HG02571 (cell line): ENCODE measurements at regions not wholly inside any gene's neighbourhood (a gene's known extent, or its start where the extent isn't known, plus 50 kb on each side); places are given as distances from the start of the nearest gene placed in this dataset.
"Not testable (repeated sequence)": the region's sequence is repeated elsewhere in the genome, so short reads cannot be mapped to it uniquely, and the experiment has no call there.

Source experiments
- ATAC-seq: cut with Tn5 transposase; IDR thresholded peaks from one replicate; pipeline ENCODE4 v1.9.1; 2021; ENCODE audit warnings: mild to moderate bottlenecking, moderate library complexity; ENCODE audit not compliant: unreplicated experiment

- ATAC-seq, result no peak
Observed at GRCh38 chr3:107172411-107172810, 204.8 kb upstream of the CCDC54 start.

- no peak for ATAC-seq
Observed at GRCh38 chr3:107184375-107184774, 192.9 kb upstream of the CCDC54 start.

GRCh38 chr3:107188262-107188661 lies 189.0 kb upstream of the CCDC54 start:
- no peak for ATAC-seq

- no peak for ATAC-seq
Observed at GRCh38 chr3:107189158-107189791, 188.0 kb upstream of the CCDC54 start.

GRCh38 chr3:107193116-107193515 lies 184.1 kb upstream of the CCDC54 start:
- ATAC-seq, result no peak

GRCh38 chr3:107198581-107199181 lies 178.6 kb upstream of the CCDC54 start:
- ATAC-seq, result no peak

GRCh38 chr3:107201146-107201545 lies 176.1 kb upstream of the CCDC54 start:
- ATAC-seq, result no peak

- ATAC-seq, result not testable (repeated sequence)
Observed at GRCh38 chr3:107202885-107203284, 174.4 kb upstream of the CCDC54 start.

GRCh38 chr3:107204121-107204520 lies 173.1 kb upstream of the CCDC54 start:
- no peak for ATAC-seq

DNA sequence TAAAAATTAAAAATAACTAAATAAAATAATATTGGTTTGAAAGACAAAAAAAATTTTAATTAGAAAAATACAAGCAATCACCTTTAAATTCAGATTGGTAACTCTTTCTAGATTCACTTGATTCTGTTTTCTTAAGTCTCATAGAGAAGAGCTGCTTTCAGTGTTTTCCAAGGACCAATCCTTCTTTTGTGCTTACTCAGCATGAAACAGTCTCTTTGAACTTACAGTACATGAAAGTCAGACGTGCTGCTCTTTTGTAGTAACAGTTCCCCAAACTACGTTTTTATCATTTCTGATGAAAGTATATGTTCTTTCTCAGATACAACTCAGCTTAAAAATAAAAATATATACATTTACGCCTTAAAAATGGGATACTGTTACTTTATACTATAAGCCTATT lies 171.9 kb upstream of the CCDC54 start:
- no peak for ATAC-seq

- no peak for ATAC-seq
Observed at GRCh38 chr3:107206141-107206540, 171.1 kb upstream of the CCDC54 start.

DNA sequence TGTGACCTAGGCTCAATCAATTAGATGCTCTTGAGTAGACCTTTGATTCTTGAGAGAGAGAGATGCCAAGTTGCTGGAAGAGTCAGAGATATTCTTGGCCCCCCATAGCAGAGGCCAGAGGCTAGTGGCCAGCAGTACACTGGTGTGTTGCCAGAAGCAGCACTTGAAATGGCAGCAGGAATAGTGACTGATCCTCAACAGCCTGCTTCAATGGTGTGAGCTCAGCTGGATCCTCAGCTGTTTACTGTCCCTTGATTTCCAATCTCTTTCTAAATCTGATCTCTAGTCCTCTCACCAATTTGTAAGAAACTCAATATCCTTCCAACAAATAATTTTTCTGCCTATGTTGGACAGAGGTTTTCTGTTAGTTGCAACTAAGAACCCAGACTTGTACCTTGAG lies 170.3 kb upstream of the CCDC54 start:
- no peak for ATAC-seq

DNA sequence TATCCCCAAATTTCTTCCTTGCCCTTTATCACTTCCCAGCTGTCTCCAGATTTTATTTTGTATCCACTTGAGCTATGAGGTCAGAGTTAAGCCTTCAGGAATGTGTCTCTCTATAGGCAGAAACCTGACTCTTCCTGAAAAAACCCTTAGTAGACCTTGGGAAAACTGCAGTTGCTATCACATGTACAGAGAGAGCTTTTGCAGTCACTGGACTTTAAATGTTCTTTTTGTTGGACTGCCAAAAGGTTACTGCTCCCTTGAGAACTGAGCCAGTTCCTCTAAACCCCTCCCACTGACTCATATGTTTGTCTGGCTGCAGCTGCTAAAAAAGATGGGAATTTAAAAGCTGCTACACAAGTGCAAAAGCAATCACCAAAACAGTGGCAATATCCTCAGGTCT lies 169.1 kb upstream of the CCDC54 start:
- no peak for ATAC-seq

GRCh38 chr3:107208796-107209195 lies 168.4 kb upstream of the CCDC54 start:
- ATAC-seq, result no peak

DNA sequence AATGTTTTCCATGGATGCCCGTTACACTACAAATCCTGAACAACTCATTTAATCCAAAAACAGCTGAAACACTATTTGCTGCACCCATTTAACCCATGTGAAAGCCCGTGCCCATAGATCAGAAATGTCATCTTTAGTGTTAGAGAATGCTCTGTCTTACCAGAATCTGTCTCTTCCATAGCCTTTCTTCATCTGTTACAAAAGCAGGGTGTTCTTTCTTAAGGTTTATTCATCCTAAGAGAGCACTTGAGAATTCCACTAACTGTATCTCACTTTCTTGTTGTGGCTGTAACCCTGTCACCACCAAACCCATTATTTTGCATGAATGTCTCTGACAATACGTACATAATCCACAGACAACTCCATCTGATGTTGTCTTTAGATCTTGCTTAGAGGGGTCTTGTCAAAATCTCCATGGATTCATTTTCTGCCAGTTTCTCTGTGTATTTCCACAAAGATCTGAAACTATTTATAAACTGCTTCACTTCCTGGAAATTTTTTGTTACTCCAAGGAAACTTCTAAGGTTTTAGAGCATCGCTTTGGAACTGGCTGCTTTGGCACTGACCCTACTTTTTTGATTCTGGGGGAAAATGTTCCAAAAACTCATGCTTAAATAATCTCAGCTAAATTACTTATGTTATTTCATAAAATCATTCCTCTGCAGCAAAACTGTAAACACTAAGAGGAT lies 167.8 kb upstream of the CCDC54 start:
- ATAC-seq, result no peak

DNA sequence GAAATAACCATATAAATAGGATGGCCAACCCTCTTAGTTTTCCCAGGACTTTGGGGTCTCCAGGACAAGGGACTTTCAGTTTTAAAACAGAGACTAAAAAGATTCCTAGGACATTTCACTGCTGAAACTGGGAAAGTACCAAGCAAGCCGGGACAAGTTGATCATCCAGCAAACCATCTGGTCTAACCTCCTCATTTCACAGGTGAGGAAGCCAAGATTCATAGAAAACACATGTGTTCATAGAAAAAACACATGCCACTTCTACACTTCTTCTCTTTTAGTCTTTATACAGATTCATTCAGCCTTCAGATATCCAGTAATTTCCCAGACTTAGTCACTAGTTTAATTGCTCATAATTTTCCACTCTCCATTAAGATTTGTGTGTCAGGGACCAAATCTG lies 165.6 kb upstream of the CCDC54 start:
- no peak for ATAC-seq

DNA sequence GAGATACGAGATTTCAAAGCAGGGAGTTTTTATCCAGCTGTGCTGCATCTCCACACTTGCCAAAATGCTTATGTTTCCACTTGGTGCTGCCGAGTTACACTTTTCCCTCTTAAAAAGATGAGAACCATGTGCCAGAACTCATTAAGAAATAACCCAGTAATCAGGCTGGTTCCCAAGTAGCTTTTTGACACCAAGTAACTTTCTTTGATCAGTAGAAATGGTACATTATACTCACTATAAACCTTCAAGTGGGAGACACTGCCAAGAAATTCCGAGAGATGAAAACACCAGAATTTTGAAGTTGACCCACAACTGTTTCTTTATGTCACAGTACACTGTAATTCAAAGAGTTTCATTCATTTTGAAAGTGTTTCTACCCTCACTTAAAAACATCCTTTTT lies 164.6 kb upstream of the CCDC54 start:
- no peak for ATAC-seq

DNA sequence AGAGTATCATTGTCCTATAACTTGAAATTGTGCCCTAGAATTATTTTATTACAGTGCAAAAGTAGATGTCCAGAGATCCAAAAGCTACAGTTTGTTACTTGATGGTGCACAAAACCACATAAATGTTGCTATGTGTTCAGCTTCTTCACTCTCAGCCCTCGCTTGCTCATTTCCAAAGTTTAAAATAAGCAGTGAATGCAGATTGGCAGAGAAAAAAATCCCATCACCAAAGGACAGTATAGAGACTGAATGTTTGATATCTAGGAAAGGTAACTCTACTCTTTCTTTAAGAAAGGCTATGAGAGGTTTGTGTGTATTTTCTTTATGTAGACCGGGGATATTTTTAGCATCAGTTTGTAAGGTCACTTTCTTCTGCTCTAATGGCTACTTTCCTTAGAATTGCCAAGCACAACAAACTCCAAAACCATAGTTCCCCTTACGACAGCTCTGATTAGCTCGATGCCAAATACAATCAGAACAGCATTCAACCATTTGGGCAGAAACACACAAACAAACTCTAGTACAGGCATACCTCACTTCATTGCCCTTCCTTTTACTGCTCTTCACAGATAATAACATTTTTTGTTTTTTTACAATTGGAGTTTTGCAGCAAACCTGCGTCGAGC lies 164.1 kb upstream of the CCDC54 start:
- ATAC-seq, result no peak

- ATAC-seq, result no peak
Observed at GRCh38 chr3:107216229-107216628, 161.0 kb upstream of the CCDC54 start.

- no peak for ATAC-seq
Observed at GRCh38 chr3:107216711-107217110, 160.5 kb upstream of the CCDC54 start.

- ATAC-seq, result no peak
Observed at GRCh38 chr3:107217172-107217571, 160.1 kb upstream of the CCDC54 start.

DNA sequence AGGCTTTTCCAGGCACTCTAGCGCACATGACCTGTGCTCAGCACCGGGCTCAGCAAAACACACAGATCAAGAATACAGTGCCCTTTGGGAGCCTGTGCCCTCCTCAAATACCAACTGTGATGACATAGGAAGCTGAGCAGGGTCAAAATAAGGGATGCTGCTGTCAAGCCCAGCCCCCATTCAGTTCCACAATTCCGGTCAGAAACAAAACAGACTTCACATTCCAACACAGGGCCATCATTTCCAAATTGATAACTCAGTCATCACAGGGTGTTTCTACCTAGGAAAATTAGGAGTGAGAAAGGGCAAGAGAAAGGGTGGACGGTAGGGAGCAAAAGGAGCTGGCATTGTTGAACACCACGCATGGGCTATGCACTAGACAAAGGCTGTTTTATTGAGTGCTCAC lies 158.4 kb upstream of the CCDC54 start:
- no peak for ATAC-seq
